HCT116 (cell line): ENCODE measurements at regions not wholly inside any gene's neighbourhood (a gene's known extent, or its start where the extent isn't known, plus 50 kb on each side); places are given as distances from the start of the nearest gene placed in this dataset.

Source experiments
- ATAC-seq: fragments of 200-7000 bp; cut with Tn5 transposase; 2 replicates; pipeline ENCODE4 v1.9.1; 2020; ENCODE audit warnings: mild to moderate bottlenecking, moderate library complexity
- BruUV-seq: library from RNA; stranded (reverse); fragments of 400-500 nt; replicated peaks from 2 replicates; lab custom pipeline; 2021; lab: Mats Ljungman, UMichigan
- CTCF ChIA-PET: fragments of 300-600 bp; sonication (Branson Sonifier 250); formaldehyde crosslinking; loops from one replicate; lab custom pipeline; 2021; ENCODE audit warnings: antibody characterized with exemption; lab: Charles Lee
- POLR2A ChIA-PET: fragments of 300-600, 350-600 bp; sonication (Branson Sonifier 250); formaldehyde crosslinking; loops from one replicate; lab custom pipeline; 2021; ENCODE audit warnings: antibody characterized with exemption; lab: Charles Lee
- RAD21 ChIA-PET, 2 experiments: fragments of 300-600 bp; sonication (Branson Sonifier 250); formaldehyde crosslinking; loops; one replicate each; lab custom pipeline; 2023; ENCODE audit warnings: low total read pairs in 2 of 2; ENCODE audit not compliant: uncharacterized antibody in 2 of 2, unreplicated experiment in 2 of 2, low non-redundant PET in 1 of 2; lab: Charles Lee
- DNase-seq: peaks from one replicate; pipeline ENCODE4 v3.0.0-alpha.2; 2010; ENCODE audit warnings: low read depth, low spot score
- H2AFZ ChIP-seq: fragments of 200-600 bp; shearing (Covaris generic), sonication (generic); 2 replicates; pipeline ENCODE4 v1.6.1; 2017; ENCODE audit warnings: low read depth, mixed run types, mixed read lengths, antibody characterized with exemption, low read length; ENCODE audit not compliant: poor library complexity, severe bottlenecking
- H3K27ac ChIP-seq: 2 replicates; pipeline ENCODE4 v1.5.1; 2012; ENCODE audit warnings: low read depth, low read length
- H3K27me3 ChIP-seq: fragments of 200-600 bp; sonication (generic); 2 replicates; pipeline ENCODE4 v1.6.1; 2016; ENCODE audit warnings: mixed run types, low read length, mixed read lengths; ENCODE audit not compliant: insufficient read depth
- H3K36me3 ChIP-seq, 2 experiments: fragments of 200-500 bp in 1 of 2; fragments of 200-600 bp in 1 of 2; sonication (Bioruptor generic) in 1 of 2; sonication (generic) in 1 of 2; 2 replicates each; pipeline versions ENCODE4 v1.5.1 to v1.6.1; 2014 to 2016; ENCODE audit warnings: low read length in 2 of 2, inconsistent platforms in 1 of 2, mixed read lengths in 1 of 2, mixed run types in 1 of 2; ENCODE audit not compliant: insufficient read depth in 2 of 2, control insufficient read depth in 1 of 2
- H3K4me1 ChIP-seq, 2 experiments: fragments of 200-600 bp in 1 of 2; sonication (generic) in 1 of 2; 2 replicates each; pipeline versions ENCODE4 v1.5.1 to v1.6.1; 2012 to 2017; ENCODE audit warnings: low read length in 2 of 2, inconsistent platforms in 1 of 2, mild to moderate bottlenecking in 1 of 2, mixed read lengths in 1 of 2, mixed run types in 1 of 2, moderate library complexity in 1 of 2; ENCODE audit not compliant: insufficient read depth in 2 of 2, control insufficient read depth in 1 of 2
- H3K4me2 ChIP-seq: fragments of 200-600 bp; sonication (generic); 2 replicates; pipeline ENCODE4 v1.6.1; 2017; ENCODE audit warnings: mixed run types, low read length, mixed read lengths
- H3K4me3 ChIP-seq, 2 experiments: fragments of 200-600 bp in 1 of 2; sonication (generic) in 1 of 2; replicated peaks in 1 of 2; 2 replicates each; pipeline ENCODE4 v1.5.1; 2011 to 2016; ENCODE audit warnings: low read length in 2 of 2, control low read depth in 1 of 2, low read depth in 1 of 2, mild to moderate bottlenecking in 1 of 2, mixed read lengths in 1 of 2, mixed run types in 1 of 2
- H3K79me2 ChIP-seq: fragments of 200-600 bp; sonication (generic); 2 replicates; pipeline ENCODE4 v1.6.1; 2017; ENCODE audit warnings: mild to moderate bottlenecking, mixed run types, low read length, moderate library complexity, mixed read lengths; ENCODE audit not compliant: insufficient read depth
- H3K9ac ChIP-seq: fragments of 200-600 bp; sonication (generic); 2 replicates; pipeline ENCODE4 v1.6.1; 2016; ENCODE audit warnings: low read length, mixed read lengths
- H3K9me2 ChIP-seq: fragments of 200-600 bp; sonication (generic), shearing (Covaris generic); 2 replicates; pipeline ENCODE4 v1.6.1; 2017; ENCODE audit warnings: mixed run types, mild to moderate bottlenecking, moderate library complexity; ENCODE audit not compliant: insufficient read depth
- H3K9me3 ChIP-seq, 2 experiments: fragments of 200-500 bp in 1 of 2; fragments of 200-600 bp in 1 of 2; sonication (Bioruptor generic) in 1 of 2; sonication (generic) in 1 of 2; 2 replicates each; pipeline ENCODE4 v1.6.1; 2014 to 2017; ENCODE audit warnings: low read length in 2 of 2, mixed read lengths in 2 of 2, inconsistent platforms in 1 of 2, low read depth in 1 of 2, mild to moderate bottlenecking in 1 of 2, mixed run types in 1 of 2, moderate library complexity in 1 of 2; ENCODE audit not compliant: control insufficient read depth in 1 of 2, insufficient read depth in 1 of 2
- H4K20me1 ChIP-seq: fragments of 200-600 bp; sonication (generic), shearing (Covaris generic); 2 replicates; pipeline ENCODE4 v1.6.1; 2017; ENCODE audit warnings: mixed run types, mild to moderate bottlenecking, moderate library complexity; ENCODE audit not compliant: insufficient read depth
- ATF3 ChIP-seq: IDR thresholded peaks from 2 replicates; pipeline ENCODE4 v1.6.1; 2012
- CTCF ChIP-seq, 3 experiments: fragments of 200-600 bp in 1 of 3; sonication (generic) in 1 of 3; IDR thresholded peaks in 2 of 3; conservative IDR thresholded peaks in 1 of 3; 2 replicates each; pipeline ENCODE4 v1.5.1; 2012 to 2017; ENCODE audit warnings: low read depth in 2 of 3, low read length in 2 of 3, antibody characterized with exemption in 1 of 3, borderline replicate concordance in 1 of 3, control low read depth in 1 of 3, mild to moderate bottlenecking in 1 of 3, mixed read lengths in 1 of 3, mixed run types in 1 of 3, moderate library complexity in 1 of 3; ENCODE audit not compliant: insufficient read depth in 1 of 3
- ELF1 ChIP-seq: IDR thresholded peaks from 2 replicates; pipeline ENCODE4 v1.6.1; 2012; ENCODE audit warnings: low read depth, borderline replicate concordance
- JUND ChIP-seq: IDR thresholded peaks from 2 replicates; pipeline ENCODE4 v1.6.1; 2012
- MAX ChIP-seq: IDR thresholded peaks from 2 replicates; pipeline ENCODE4 v1.6.1; 2012
- RAD21 ChIP-seq: IDR thresholded peaks from 2 replicates; pipeline ENCODE4 v1.6.1; 2012; ENCODE audit warnings: low read depth, mild to moderate bottlenecking
- REST ChIP-seq: IDR thresholded peaks from 2 replicates; pipeline ENCODE4 v1.6.1; 2012; ENCODE audit warnings: low read depth
- SRF ChIP-seq: IDR thresholded peaks from 2 replicates; pipeline ENCODE4 v1.6.1; 2012; ENCODE audit warnings: low read depth
- TCF7L2 ChIP-seq: IDR thresholded peaks from 2 replicates; pipeline ENCODE4 v1.7.0; 2011; ENCODE audit warnings: borderline replicate concordance, inconsistent platforms; ENCODE audit not compliant: insufficient read depth, insufficient read length; ENCODE audit errors: extremely low read depth
- ZFX ChIP-seq: fragments of 450-650 bp; IDR thresholded peaks from 2 replicates; pipeline ENCODE4 v1.6.1; 2017
- ZNF274 ChIP-seq: fragments of 200-500 bp; sonication (Bioruptor generic); IDR thresholded peaks from 2 replicates; pipeline ENCODE4 v1.6.1; 2014; ENCODE audit warnings: mild to moderate bottlenecking, low read depth, low read length, inconsistent platforms
- intact Hi-C: fragments of 100-400 bp; cut with micrococcal nuclease; formaldehyde crosslinking; loops from 2 replicates; pipeline ENCODE4 v1.10.0; 2022

- no peak overlapping the region for H3K9ac ChIP-seq
- no peaks in the 10 kb centered on the region for H3K9me2 ChIP-seq
- TF ChIP-seq ZFX (0 out of 2 replicates have a peak, but pooled peaks have one; percentile 41), CTCF (IDR thresholded peaks at IDR 0.05 in 2 of 3, conservative IDR thresholded peaks at IDR 0.05 in 1 of 3; ENCODE audit: borderline replicate concordance in 1 of 3, insufficient read depth in 1 of 3, low read depth in 2 of 3, low read length in 2 of 3) (no peak)
- H4K20me1 ChIP-seq = no peaks in the 10 kb centered on the region
- no peak for DNase-seq
- H3K4me2 ChIP-seq = no peak overlapping the region
- no TSS peak for BruUV-seq
- ChIA-PET POLR2A (no interaction called here), CTCF (no interaction called here), RAD21 (no interaction called here)
- H3K27ac ChIP-seq = no peak overlapping the region
- H3K36me3 ChIP-seq = no peaks in the 10 kb centered on the region
- H3K27me3 ChIP-seq = no peaks in the 10 kb centered on the region
- no peak overlapping the region for H2AFZ ChIP-seq
- peaks cover 0 to 4% of the 10 kb centered on the region in 2 experiments; a peak in 1 of 4 replicates for H3K9me3 ChIP-seq
- H3K4me3 ChIP-seq = no peak overlapping the region
- intact Hi-C loops = no loop called here
- peaks cover 34% of the 10 kb centered on the region in 2 experiments for H3K4me1 ChIP-seq
- no peak for ATAC-seq
- peaks cover 6% of the 10 kb centered on the region; the same call in 1 of the 2 replicates for H3K79me2 ChIP-seq
Measured at GRCh38 chr9:21715408-21715807, 87.0 kb upstream of the MTAP start.

GRCh38 chr9:21720758-21721157, 81.7 kb upstream of the MTAP start:
- Histone ChIP-seq H3K9me2 (no peaks in the 10 kb centered on the region), H3K27ac (no peak overlapping the region), H3K9ac (no peak overlapping the region), H2AFZ (peak overlapping the region; percentile 27), H3K9me3 (peaks cover 0 to 4% of the 10 kb centered on the region in 2 experiments; a peak in 1 of 4 replicates), H4K20me1 (no peaks in the 10 kb centered on the region), H3K27me3 (no peaks in the 10 kb centered on the region), H3K36me3 (no peaks in the 10 kb centered on the region), H3K4me2 (no peak overlapping the region), H3K79me2 (no peaks in the 10 kb centered on the region), H3K4me1 (peaks cover under 1 to 6% of the 10 kb centered on the region in 2 experiments; a peak in 2 of 4 replicates), H3K4me3 (no peak overlapping the region)
- POLR2A ChIA-PET = interaction anchor here (1.5 kb wide), 1 partner anchor 58 kb away, joined by 3 read pairs; no protein-coding TSS in a partner anchor
- no peak for ATAC-seq
- CTCF ChIA-PET = interaction anchor here (1.9 kb wide), 1 partner anchor 12 kb away, joined by 8 read pairs; no protein-coding TSS in a partner anchor
- BruUV-seq = no TSS peak
- RAD21 ChIA-PET = no interaction called here
- no peak for DNase-seq
- intact Hi-C loops = no loop called here
- TF ChIP-seq JUND (no peak), ATF3 (no peak), SRF (no peak), ZNF274 (no peak), REST (no peak), ELF1 (no peak), MAX (no peak), RAD21 (no peak), TCF7L2 (no peak), CTCF (IDR thresholded peaks at IDR 0.05 in 2 of 3, conservative IDR thresholded peaks at IDR 0.05 in 1 of 3; ENCODE audit: borderline replicate concordance in 1 of 3, insufficient read depth in 1 of 3, low read depth in 2 of 3, low read length in 2 of 3) (no peak)
